ENCODE measurements at regions not wholly inside any gene's neighbourhood (a gene's known extent, or its start where the extent isn't known, plus 50 kb on each side); places are given as distances from the start of the nearest gene placed in this dataset.
"Not testable (repeated sequence)": the region's sequence is repeated elsewhere in the genome, so short reads cannot be mapped to it uniquely, and the experiment has no call there.

GRCh38 chr9:29212397-29213387, 1639.4 kb upstream of the C9orf72 start:
- DNase-seq (ENCODE audit: low read depth in 2 of 2) = no peak

DNA sequence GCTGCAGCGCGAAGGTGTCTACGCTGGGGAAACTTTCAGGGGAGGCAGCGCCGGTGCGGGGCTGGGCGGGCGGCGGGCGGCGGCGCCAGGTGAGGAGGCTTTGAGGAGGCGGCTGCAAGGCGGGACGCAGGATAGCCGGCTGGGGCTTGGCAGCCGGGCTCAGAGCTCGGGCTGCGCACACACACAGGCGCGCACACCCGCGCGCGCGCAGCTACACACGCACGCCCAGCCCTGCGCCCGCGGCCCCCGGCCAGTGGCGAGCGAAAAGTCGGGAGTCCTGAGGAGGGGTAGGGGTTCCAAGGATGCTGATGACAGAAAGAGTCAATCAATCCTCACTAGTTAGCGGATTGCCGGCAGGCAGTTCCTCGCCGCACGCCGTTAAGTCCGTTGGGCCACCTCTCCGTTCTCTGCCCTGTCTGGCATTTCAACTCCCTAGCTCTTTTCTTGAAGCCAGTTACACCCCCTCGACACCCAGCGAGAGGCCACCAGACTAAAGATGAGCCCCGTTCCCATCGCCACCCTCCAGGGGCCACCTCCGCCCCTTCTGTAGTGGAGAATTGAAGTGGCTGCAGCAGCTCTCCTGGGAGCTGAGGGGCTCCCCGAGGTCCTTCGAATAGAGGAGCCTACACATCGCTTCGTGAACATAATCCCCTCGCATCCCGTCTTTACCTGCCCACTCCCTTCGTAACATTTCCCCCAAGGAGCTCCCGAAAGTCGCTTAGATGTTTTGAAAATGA, 1640.3 kb upstream of the C9orf72 start, which contains the start of gene LINGO2:
TSS of gene LINGO2 (minus strand) at position 185 of the 737 bp plus-strand sequence.
- DNase-seq (ENCODE audit: low read depth in 2 of 2) = no peak

- DNase-seq (ENCODE audit: low read depth in 2 of 2) = no peak
Measured at GRCh38 chr9:29214154-29214689, 1640.9 kb upstream of the C9orf72 start.

- DNase-seq (ENCODE audit: low read depth in 2 of 2) = no peak
Measured at GRCh38 chr9:29214690-29215253, 1641.5 kb upstream of the C9orf72 start.

GRCh38 chr9:29217966-29218365, 1644.7 kb upstream of the C9orf72 start:
- no peak for DNase-seq (ENCODE audit: low read depth in 2 of 2)

DNA sequence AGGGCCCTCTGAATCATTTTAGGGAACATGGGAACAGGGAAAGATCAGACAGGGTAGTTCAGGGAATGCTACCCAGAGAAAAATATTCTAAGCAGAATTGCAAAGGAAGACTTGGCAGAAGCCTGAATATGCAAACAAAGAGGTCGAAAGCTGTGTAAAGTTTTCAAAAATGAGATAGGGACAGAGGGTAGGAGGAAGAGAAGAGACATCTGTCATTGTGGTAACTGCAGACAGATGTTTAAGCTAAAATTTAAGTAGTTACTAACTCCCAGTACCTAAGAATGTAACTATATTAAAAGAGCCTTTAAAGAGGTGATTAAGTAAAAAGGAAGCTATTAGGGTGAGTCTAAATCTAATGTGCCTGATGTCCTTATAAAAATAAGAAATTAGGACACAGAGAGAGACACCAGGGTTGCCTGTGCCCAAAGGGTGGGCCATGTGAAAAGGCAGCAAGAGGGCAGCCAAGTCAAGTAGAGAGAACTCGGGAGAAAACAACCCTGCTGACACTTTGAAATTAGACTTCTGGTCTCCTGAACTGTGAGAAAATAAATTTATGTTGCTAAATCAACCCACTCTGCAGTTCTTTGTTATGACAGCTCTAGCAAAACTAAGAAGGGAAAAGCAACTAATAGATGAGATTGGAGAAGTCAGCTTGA, 1647.4 kb upstream of the C9orf72 start:
- DNase-seq (ENCODE audit: low read depth in 2 of 2) = no peak

- DNase-seq (ENCODE audit: low read depth in 2 of 2) = no peak
Measured at GRCh38 chr9:29228558-29228957, 1655.3 kb upstream of the C9orf72 start.

- no peak for DNase-seq (ENCODE audit: low read depth in 2 of 2)
Measured at GRCh38 chr9:29230931-29231330, 1657.7 kb upstream of the C9orf72 start.

- no peak for DNase-seq (ENCODE audit: low read depth in 2 of 2)
Measured at GRCh38 chr9:29233193-29233592, 1659.9 kb upstream of the C9orf72 start.

GRCh38 chr9:29241320-29241719, 1668.0 kb upstream of the C9orf72 start:
- DNase-seq (ENCODE audit: low read depth in 2 of 2) = no peak

GRCh38 chr9:29245351-29245750, 1672.1 kb upstream of the C9orf72 start:
- no peak for DNase-seq (ENCODE audit: low read depth in 2 of 2)

- DNase-seq (ENCODE audit: low read depth in 2 of 2) = not testable (repeated sequence)
Measured at GRCh38 chr9:29270400-29270799, 1697.1 kb upstream of the C9orf72 start.

DNA sequence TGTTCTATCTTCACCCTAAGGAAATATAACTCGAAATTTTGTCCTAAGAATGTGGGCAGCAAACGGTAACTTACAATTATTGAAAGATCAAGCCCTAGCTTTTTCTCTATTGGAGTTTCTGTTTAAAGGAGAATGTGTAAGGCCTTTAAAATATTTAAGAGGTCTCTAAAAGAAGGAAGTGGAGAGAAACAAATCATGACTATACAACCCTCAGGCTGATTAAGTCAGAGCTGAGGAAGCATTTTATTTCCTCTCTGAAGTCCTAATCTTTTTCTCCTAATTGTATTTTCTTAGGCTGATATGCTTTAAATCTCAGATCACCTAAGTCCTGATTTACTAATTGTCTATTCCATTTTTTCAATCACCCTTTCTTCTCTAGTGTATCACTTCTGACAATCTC, 1708.8 kb upstream of the C9orf72 start:
- no peak for DNase-seq (ENCODE audit: low read depth in 2 of 2)

- DNase-seq (ENCODE audit: low read depth in 2 of 2) = no peak
Measured at GRCh38 chr9:29285818-29286217, 1712.5 kb upstream of the C9orf72 start.

GRCh38 chr9:29289365-29289764, 1716.1 kb upstream of the C9orf72 start:
- DNase-seq (ENCODE audit: low read depth in 2 of 2) = no peak

DNA sequence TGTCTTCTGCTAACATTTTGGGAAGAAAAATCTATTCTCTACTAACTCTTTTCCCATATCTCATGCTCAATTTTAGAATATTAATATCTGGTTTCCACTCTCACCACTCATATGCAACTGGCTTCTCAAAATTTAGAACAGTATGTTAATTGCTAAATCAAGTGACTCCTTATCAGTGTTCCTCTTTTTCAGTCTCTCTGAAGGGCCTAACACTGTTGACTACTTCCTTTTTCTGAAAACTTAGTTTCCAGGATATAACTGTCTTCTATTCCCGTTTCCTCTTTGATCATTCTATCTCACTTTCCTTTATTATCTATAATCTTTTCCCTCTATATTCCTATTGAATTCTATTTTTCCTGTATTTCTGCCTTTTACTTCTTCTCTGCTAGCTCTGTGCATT, 1717.2 kb upstream of the C9orf72 start:
- no peak for DNase-seq (ENCODE audit: low read depth in 2 of 2)

DNA sequence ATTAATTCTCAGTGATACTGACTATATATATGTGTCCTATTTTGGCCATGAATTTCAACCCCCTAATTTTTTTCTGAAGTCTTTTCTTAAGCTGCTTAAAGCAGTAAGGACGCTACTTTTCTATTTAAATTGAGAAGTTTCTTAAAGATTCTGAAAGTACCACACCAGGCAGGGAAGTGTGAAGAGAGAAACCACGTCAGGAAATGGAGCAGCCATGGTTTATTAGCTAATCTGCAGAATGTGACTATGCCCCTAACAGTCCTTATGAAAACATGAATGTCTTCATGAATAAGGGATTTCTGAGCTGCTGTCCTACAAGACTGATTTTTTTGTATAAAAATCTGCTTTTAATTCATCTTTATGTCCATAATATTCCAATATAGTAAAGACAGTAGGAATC, 1724.3 kb upstream of the C9orf72 start:
- no peak for DNase-seq (ENCODE audit: low read depth in 2 of 2)

DNA sequence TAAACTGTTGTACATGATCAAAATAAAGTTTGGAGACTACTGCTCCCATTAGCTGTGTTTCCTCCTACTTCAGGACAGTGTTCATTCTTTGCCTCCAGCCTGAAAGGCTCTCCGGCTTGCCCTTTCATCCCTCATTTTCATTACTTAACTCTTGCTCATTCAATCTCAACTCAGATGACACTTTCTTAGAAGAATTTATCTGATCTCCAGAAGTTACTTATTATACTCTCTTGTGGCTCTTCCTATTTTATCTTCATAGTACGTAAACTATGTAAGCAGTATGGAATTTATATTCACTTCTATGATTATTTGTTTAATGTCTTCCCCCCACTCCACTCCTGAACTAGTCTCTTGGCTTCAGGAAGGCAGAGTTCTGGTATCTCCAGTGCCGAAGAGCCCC, 1737.9 kb upstream of the C9orf72 start:
- DNase-seq (ENCODE audit: low read depth in 2 of 2) = no peak

GRCh38 chr9:29312327-29312726, 1739.0 kb upstream of the C9orf72 start:
- no peak for DNase-seq (ENCODE audit: low read depth in 2 of 2)

DNA sequence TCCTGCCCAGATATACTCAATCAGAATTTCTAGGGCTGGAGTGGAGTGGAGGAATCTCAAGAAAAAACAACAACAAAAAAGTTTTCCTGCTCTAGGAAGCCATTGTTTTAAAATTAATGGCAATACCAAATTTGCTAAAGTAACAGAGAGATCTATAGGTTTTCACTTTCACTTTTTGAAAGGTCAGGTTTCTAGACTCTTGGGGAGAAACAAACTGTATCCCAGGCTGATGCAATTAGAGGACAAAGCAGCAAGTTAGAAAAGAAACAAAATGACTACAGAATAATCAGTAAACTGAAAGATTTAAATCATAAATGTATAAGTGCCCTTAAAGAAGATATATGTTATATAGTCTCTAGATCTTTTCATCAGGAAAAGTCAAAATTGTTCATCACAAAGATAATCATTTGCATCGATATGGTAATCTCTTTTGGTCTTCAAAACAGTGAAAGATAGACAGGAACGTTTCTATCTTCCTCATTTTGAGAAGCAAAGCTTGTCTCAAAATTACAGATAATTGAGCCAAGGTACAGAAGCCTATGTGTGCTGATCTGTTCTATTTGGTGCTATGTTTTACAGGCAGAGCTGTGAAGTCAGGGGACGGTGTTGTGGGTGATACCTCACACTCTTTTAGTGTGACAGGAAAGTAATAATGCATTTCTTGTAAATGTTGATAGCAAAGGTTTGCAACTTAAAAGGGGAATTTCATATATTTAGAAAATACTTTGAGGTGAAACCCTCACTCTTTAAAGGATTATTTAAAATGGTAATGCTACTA, 1746.6 kb upstream of the C9orf72 start:
- no peak for DNase-seq (ENCODE audit: low read depth in 2 of 2)

- no peak for DNase-seq (ENCODE audit: low read depth in 2 of 2)
Measured at GRCh38 chr9:29322240-29322639, 1749.0 kb upstream of the C9orf72 start.

Data from stimulated activated CD4-positive, alpha-beta T cell treated with anti-CD3 and anti-CD28 coated beads, Interleukin-15, amount 100 ng/mL, for 48 hours (primary cell).